Breast epithelium (tissue), 4 donors: ENCODE measurements at regions not wholly inside any gene's neighbourhood (a gene's known extent, or its start where the extent isn't known, plus 50 kb on each side); places are given as distances from the start of the nearest gene placed in this dataset.

Experiments
- DNase-seq, 2 donors: peaks; one replicate each; pipeline ENCODE4 v3.0.0-alpha.2; 2019; ENCODE audit warnings: low spot score in 2 of 2
- H3K27ac ChIP-seq, 2 donors: fragments of 200-600 bp; sonication (generic) in 1 of 2; one replicate each; pipeline ENCODE4 v1.5.1; 2016 to 2019; ENCODE audit warnings: mild to moderate bottlenecking in 1 of 2
- H3K27me3 ChIP-seq, 2 donors: fragments of 200-600 bp; sonication (generic) in 1 of 2; one replicate each; pipeline versions ENCODE4 v1.5.1 to v1.6.0; 2017 to 2019; ENCODE audit warnings: control low read depth in 1 of 2, mild to moderate bottlenecking in 1 of 2
- H3K36me3 ChIP-seq: fragments of 200-600 bp; one replicate; pipeline ENCODE4 v1.5.1; 2019
- H3K4me1 ChIP-seq, 2 donors: fragments of 200-600 bp; sonication (generic); one replicate each; pipeline ENCODE4 v1.5.1; 2016 to 2019; ENCODE audit warnings: control low read depth in 1 of 2
- H3K4me3 ChIP-seq, 3 donors: fragments of 200-600 bp; sonication (generic); 1 replicate in 2 of 3; 2 replicates in 1 of 3; pipeline ENCODE4 v1.5.1; 2016 to 2019; ENCODE audit warnings: mild to moderate bottlenecking in 3 of 3, moderate library complexity in 2 of 3
- H3K9me3 ChIP-seq, 2 donors: fragments of 200-600 bp; sonication (generic) in 1 of 2; one replicate each; pipeline ENCODE4 v1.5.1; 2016 to 2019; ENCODE audit warnings: control low read depth in 1 of 2
- POLR2A ChIP-seq: fragments of 450-650 bp; IDR thresholded peaks from one replicate; pipeline ENCODE4 v1.6.1; 2016; ENCODE audit warnings: antibody characterized with exemption, mild to moderate bottlenecking, moderate library complexity
- POLR2AphosphoS5 ChIP-seq, 3 donors: sonication (generic); formaldehyde crosslinking; IDR thresholded peaks; one replicate each; pipeline ENCODE4 v1.6.1; 2017; ENCODE audit warnings: antibody characterized with exemption in 3 of 3
- intact Hi-C: fragments of 100-400 bp; cut with DNase I; formaldehyde crosslinking; loops from one replicate; pipeline ENCODE4 v1.15.1; 2023; ENCODE audit warnings: low total_unique reads
- TF ChIP-seq, protein P1 (sequence below), 3 donors: fragments of 450-650 bp; IDR thresholded peaks; one replicate each; pipeline ENCODE4 v1.5.1; 2016 to 2017; ENCODE audit warnings: antibody characterized with exemption in 3 of 3, mild to moderate bottlenecking in 3 of 3, moderate library complexity in 3 of 3

DNA sequence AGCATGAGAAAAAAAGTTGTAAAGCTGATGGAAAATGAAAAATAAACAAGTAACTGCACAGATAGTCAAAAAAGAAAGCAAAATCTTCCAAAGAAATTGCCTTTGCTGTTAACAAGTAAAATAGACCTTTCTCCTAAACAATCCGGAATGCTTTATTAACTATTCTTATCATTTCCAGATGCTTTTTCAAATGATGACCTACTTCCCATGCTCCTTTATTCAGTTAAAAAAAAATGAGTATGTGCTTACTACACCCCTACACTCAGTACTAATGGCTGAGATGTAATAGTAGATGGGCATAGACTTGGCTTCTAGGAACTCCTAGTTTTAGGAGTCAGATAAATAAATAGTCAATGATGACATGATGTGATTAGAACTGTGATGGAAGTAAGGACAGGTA, 108.5 kb downstream of the NIBAN1 start:
- no peaks in the 10 kb centered on the region for H3K27me3 ChIP-seq
- H3K4me1 ChIP-seq, result peaks cover 0 to 6% of the 10 kb centered on the region in 2 donors
- intact Hi-C loops, result no loop called here
- H3K4me3 ChIP-seq, result no peak overlapping the region
- no peaks in the 10 kb centered on the region for H3K9me3 ChIP-seq
- TF ChIP-seq, protein P1, sequence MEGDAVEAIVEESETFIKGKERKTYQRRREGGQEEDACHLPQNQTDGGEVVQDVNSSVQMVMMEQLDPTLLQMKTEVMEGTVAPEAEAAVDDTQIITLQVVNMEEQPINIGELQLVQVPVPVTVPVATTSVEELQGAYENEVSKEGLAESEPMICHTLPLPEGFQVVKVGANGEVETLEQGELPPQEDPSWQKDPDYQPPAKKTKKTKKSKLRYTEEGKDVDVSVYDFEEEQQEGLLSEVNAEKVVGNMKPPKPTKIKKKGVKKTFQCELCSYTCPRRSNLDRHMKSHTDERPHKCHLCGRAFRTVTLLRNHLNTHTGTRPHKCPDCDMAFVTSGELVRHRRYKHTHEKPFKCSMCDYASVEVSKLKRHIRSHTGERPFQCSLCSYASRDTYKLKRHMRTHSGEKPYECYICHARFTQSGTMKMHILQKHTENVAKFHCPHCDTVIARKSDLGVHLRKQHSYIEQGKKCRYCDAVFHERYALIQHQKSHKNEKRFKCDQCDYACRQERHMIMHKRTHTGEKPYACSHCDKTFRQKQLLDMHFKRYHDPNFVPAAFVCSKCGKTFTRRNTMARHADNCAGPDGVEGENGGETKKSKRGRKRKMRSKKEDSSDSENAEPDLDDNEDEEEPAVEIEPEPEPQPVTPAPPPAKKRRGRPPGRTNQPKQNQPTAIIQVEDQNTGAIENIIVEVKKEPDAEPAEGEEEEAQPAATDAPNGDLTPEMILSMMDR (IDR thresholded peaks at IDR 0.05), result no peak
- TF ChIP-seq POLR2A (no peak), POLR2AphosphoS5 (IDR thresholded peaks at IDR 0.05) (no peak)
- DNase-seq, result no peak
- H3K36me3 ChIP-seq, result no peaks in the 10 kb centered on the region
- H3K27ac ChIP-seq, result no peak overlapping the region

DNA sequence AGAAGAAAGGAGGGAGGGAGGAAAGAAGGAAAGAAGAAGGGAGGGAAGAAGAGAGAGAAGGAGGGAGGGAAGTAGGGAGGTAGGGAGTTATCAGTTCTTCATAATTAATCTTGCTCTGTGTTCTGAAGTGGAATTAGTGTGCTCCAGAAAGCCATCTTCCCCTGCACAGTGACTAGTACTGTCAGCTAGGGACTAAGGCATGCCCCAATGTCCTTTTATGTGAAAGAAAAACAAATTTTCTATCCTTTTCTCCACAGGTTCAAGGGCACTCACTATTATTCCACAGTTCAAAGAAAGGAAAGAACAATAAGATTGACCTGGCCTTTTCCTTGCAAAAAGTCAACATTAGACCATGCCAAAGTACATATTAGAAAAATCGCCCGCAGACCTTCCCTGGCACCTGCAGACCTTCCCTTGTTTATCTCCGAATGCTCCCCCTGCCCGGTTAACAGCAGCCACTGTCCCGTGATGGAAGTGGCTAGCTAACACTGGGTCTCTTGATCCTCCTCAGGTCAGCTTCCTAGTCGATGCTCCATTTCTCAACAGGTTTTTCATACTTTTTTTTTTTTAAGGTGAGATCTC, 107.2 kb upstream of the EDEM3 start:
- no peaks in the 10 kb centered on the region for H3K36me3 ChIP-seq
- DNase-seq, result no peak
- peak overlapping the region; percentile 27 to 49 for H3K27ac ChIP-seq
- no peak for TF ChIP-seq POLR2A
- TF ChIP-seq POLR2AphosphoS5 (IDR thresholded peaks at IDR 0.05), result no peak
- TF ChIP-seq, protein P1 (IDR thresholded peaks at IDR 0.05), result no peak
- no peak overlapping the region for H3K4me3 ChIP-seq
- no peaks in the 10 kb centered on the region for H3K9me3 ChIP-seq
- intact Hi-C loops, result no loop called here
- no peaks in the 10 kb centered on the region for H3K4me1 ChIP-seq
- no peaks in the 10 kb centered on the region for H3K27me3 ChIP-seq

GRCh38 chr1:184860985-184861754, 106.5 kb upstream of the EDEM3 start:
- no peak for TF ChIP-seq POLR2AphosphoS5 (IDR thresholded peaks at IDR 0.05)
- TF ChIP-seq, protein P1 (IDR thresholded peaks at IDR 0.05), result peak in 1 of 3 donors; percentile 6
- no peak for TF ChIP-seq POLR2A
- peak overlapping the region; percentile 27 to 49 for H3K27ac ChIP-seq
- H3K9me3 ChIP-seq, result no peaks in the 10 kb centered on the region
- intact Hi-C loops, result no loop called here
- no peaks in the 10 kb centered on the region for H3K4me1 ChIP-seq
- no peak for DNase-seq
- H3K27me3 ChIP-seq, result no peaks in the 10 kb centered on the region
- no peaks in the 10 kb centered on the region for H3K36me3 ChIP-seq
- no peak overlapping the region for H3K4me3 ChIP-seq

DNA sequence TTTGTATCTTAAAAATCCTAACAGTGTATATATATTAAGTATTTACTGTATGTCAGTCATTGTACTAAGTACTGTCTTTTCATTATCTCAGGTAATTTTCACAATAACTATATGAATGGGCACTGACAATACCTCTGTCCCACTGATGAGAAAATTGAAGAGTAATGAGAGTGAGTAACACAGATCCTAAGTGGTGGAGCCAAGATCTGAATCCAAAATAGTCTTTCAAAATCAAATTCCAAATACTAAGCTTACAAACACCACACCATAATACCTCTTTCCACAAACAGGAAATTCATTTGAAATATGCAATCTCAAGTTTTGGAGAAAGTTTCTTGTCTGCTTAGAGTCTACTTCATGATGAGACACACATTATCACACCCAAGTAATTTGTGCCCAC, 105.9 kb upstream of the EDEM3 start:
- no peaks in the 10 kb centered on the region for H3K4me1 ChIP-seq
- DNase-seq, result no peak
- no peaks in the 10 kb centered on the region for H3K36me3 ChIP-seq
- H3K27ac ChIP-seq, result no peak overlapping the region
- TF ChIP-seq POLR2A (no peak), POLR2AphosphoS5 (IDR thresholded peaks at IDR 0.05) (no peak)
- TF ChIP-seq, protein P1 (IDR thresholded peaks at IDR 0.05), result no peak
- H3K27me3 ChIP-seq, result no peaks in the 10 kb centered on the region
- no peak overlapping the region for H3K4me3 ChIP-seq
- no peaks in the 10 kb centered on the region for H3K9me3 ChIP-seq
- intact Hi-C loops, result no loop called here

GRCh38 chr1:184859381-184860105, 104.9 kb upstream of the EDEM3 start:
- H3K27me3 ChIP-seq, result no peaks in the 10 kb centered on the region
- H3K9me3 ChIP-seq, result no peaks in the 10 kb centered on the region
- no peak overlapping the region for H3K27ac ChIP-seq
- no peaks in the 10 kb centered on the region for H3K4me1 ChIP-seq
- H3K36me3 ChIP-seq, result no peaks in the 10 kb centered on the region
- DNase-seq, result no peak
- no peak overlapping the region for H3K4me3 ChIP-seq
- intact Hi-C loops, result no loop called here
- TF ChIP-seq POLR2AphosphoS5 (IDR thresholded peaks at IDR 0.05), result no peak
- TF ChIP-seq POLR2A, result no peak
- TF ChIP-seq, protein P1 (IDR thresholded peaks at IDR 0.05), result no peak
